Right lobe of liver (tissue), 4 donors: ENCODE measurements at regions not wholly inside any gene's neighbourhood (a gene's known extent, or its start where the extent isn't known, plus 50 kb on each side); places are given as distances from the start of the nearest gene placed in this dataset.

ENCODE experiments used
- POLR2A ChIP-seq: fragments of 450-650 bp; IDR thresholded peaks from one replicate; pipeline ENCODE4 v1.6.1; 2017; ENCODE audit warnings: antibody characterized with exemption, mild to moderate bottlenecking
- TF ChIP-seq, protein P1 (sequence below), 4 donors: fragments of 200-600 bp in 3 of 4; fragments of 450-650 bp in 1 of 4; IDR thresholded peaks; one replicate each; pipeline versions ENCODE4 v1.5.1 to v1.8.0; 2016 to 2022; ENCODE audit warnings: antibody characterized with exemption in 4 of 4, mild to moderate bottlenecking in 2 of 4
- donor health status: DM: no; HTN: no; CAD: no.
- donor health status: DM: no; HTN: no; CAD: no.
- donor health status: DM: no; HTN: yes; CAD: no.

DNA sequence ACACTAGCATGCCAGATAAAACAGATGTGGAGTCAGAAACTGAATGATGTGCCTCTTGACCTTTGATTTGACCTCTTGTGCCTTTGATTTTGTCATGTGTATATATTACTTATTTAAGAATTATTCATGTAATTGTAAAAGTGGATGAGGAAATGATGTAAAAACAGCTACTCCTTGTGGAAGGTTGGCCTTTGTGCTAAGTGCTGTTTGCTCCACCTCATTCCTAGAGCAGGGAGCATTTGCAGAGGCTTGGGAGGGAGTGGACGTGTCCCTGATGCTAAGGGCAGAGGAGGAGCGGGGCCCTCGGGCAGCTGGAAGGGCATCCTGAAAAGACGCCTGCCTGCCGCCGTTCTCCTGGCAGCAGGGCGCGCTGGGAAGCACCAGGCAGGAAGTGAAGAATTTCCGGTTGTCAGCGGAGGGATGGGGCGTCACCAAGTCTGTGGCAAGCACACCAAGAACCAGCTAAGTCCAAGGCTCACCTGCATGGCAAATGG is 197.6 kb upstream of the ZNF32 start:
- TF ChIP-seq, protein P1, sequence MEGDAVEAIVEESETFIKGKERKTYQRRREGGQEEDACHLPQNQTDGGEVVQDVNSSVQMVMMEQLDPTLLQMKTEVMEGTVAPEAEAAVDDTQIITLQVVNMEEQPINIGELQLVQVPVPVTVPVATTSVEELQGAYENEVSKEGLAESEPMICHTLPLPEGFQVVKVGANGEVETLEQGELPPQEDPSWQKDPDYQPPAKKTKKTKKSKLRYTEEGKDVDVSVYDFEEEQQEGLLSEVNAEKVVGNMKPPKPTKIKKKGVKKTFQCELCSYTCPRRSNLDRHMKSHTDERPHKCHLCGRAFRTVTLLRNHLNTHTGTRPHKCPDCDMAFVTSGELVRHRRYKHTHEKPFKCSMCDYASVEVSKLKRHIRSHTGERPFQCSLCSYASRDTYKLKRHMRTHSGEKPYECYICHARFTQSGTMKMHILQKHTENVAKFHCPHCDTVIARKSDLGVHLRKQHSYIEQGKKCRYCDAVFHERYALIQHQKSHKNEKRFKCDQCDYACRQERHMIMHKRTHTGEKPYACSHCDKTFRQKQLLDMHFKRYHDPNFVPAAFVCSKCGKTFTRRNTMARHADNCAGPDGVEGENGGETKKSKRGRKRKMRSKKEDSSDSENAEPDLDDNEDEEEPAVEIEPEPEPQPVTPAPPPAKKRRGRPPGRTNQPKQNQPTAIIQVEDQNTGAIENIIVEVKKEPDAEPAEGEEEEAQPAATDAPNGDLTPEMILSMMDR (IDR thresholded peaks at IDR 0.05) = no peak
- TF ChIP-seq POLR2A = no peak
